Fibroblast of the aortic adventitia (primary cell): ENCODE measurements at regions not wholly inside any gene's neighbourhood (a gene's known extent, or its start where the extent isn't known, plus 50 kb on each side); places are given as distances from the start of the nearest gene placed in this dataset.

Experiments
- DNase-seq: peaks from one replicate; pipeline ENCODE4 v3.0.0-alpha.2; 2010; ENCODE audit warnings: low read depth
- H3K4me3 ChIP-seq: 2 replicates; pipeline ENCODE4 v1.5.1; 2011; ENCODE audit warnings: low read depth, mild to moderate bottlenecking, control low read depth, low read length, moderate library complexity
- CTCF ChIP-seq: IDR thresholded peaks from 2 replicates; pipeline ENCODE4 v1.5.1; 2011; ENCODE audit warnings: mild to moderate bottlenecking, low read length, control low read depth, inconsistent platforms; ENCODE audit not compliant: insufficient read depth

GRCh38 chr7:115235075-115235474 lies 313.2 kb downstream of the MDFIC start:
- DNase-seq, result no peak
- TF ChIP-seq CTCF, result no peak
- no peak overlapping the region for H3K4me3 ChIP-seq

GRCh38 chr7:115233809-115234208 lies 311.9 kb downstream of the MDFIC start:
- TF ChIP-seq CTCF, result no peak
- H3K4me3 ChIP-seq, result no peak overlapping the region
- no peak for DNase-seq

GRCh38 chr7:115232041-115232440 lies 310.1 kb downstream of the MDFIC start:
- no peak overlapping the region for H3K4me3 ChIP-seq
- TF ChIP-seq CTCF, result no peak
- DNase-seq, result peak; percentile 46

GRCh38 chr7:115230882-115231571 lies 309.1 kb downstream of the MDFIC start:
- no peak for TF ChIP-seq CTCF
- DNase-seq, result peak; percentile 94
- H3K4me3 ChIP-seq, result no peak overlapping the region

GRCh38 chr7:115229401-115230105 lies 307.7 kb downstream of the MDFIC start:
- DNase-seq, result no peak
- no peak overlapping the region for H3K4me3 ChIP-seq
- TF ChIP-seq CTCF, result no peak

GRCh38 chr7:115227473-115228235 lies 305.8 kb downstream of the MDFIC start:
- no peak for TF ChIP-seq CTCF
- H3K4me3 ChIP-seq, result no peak overlapping the region
- no peak for DNase-seq
